ENCODE measurements at regions not wholly inside any gene's neighbourhood (a gene's known extent, or its start where the extent isn't known, plus 50 kb on each side); places are given as distances from the start of the nearest gene placed in this dataset.

DNA sequence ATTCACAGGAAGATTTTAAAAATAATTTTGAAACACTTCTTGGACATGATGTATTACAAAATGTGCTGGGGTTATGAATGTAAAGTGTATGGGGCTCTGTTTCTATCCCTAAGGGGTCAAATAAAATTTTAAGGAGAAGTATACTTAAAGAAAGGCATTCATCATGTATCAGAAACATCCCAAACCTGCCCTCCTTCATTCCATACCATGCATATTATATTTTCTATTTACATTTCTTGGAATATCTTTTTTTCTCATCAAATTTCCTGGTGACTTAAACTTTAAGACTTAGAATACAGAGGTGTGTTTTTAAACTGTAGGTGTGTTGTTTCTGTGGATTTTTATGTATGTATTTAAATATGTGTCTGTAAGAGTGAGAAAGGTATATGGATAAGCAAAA, 96.1 kb upstream of the ADAMTS19 start:
- DNase-seq, result no peak
- TF ChIP-seq, protein P1, sequence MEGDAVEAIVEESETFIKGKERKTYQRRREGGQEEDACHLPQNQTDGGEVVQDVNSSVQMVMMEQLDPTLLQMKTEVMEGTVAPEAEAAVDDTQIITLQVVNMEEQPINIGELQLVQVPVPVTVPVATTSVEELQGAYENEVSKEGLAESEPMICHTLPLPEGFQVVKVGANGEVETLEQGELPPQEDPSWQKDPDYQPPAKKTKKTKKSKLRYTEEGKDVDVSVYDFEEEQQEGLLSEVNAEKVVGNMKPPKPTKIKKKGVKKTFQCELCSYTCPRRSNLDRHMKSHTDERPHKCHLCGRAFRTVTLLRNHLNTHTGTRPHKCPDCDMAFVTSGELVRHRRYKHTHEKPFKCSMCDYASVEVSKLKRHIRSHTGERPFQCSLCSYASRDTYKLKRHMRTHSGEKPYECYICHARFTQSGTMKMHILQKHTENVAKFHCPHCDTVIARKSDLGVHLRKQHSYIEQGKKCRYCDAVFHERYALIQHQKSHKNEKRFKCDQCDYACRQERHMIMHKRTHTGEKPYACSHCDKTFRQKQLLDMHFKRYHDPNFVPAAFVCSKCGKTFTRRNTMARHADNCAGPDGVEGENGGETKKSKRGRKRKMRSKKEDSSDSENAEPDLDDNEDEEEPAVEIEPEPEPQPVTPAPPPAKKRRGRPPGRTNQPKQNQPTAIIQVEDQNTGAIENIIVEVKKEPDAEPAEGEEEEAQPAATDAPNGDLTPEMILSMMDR (conservative IDR thresholded peaks at IDR 0.05), result no peak
- no peak for TF ChIP-seq EZH2 (IDR thresholded peaks at IDR 0.05; ENCODE audit: low read depth)
- POLR2A ChIA-PET (ENCODE audit: unreplicated experiment), result no interaction called here
- no TSS peak for BruUV-seq (replicated peaks)
- Histone ChIP-seq H3F3A (ENCODE audit: insufficient read depth, low read depth) (no peaks in the 10 kb centered on the region), H3K79me2 (ENCODE audit: low read depth) (no peaks in the 10 kb centered on the region), H3K4me1 (replicated peaks; ENCODE audit: insufficient read depth) (no peaks in the 10 kb centered on the region), H3K9me3 (ENCODE audit: insufficient read depth, low read depth) (no peaks in the 10 kb centered on the region; the same call in 1 of the 2 replicates), H3K27ac (no peak overlapping the region), H3K4me3 (no peak overlapping the region), H3K9me2 (ENCODE audit: insufficient read depth) (no peaks in the 10 kb centered on the region), H2AFZ (no peak overlapping the region), H4K20me1 (ENCODE audit: insufficient read depth) (no peaks in the 10 kb centered on the region), H3K36me3 (ENCODE audit: low read depth) (no peaks in the 10 kb centered on the region), H3K4me2 (no peak overlapping the region), H3K27me3 (ENCODE audit: insufficient read depth, low read depth) (no peaks in the 10 kb centered on the region)
- intact Hi-C loops (cut with micrococcal nuclease; ENCODE audit: unreplicated experiment), result no loop called here
- CTCF ChIA-PET, result no interaction called here

DNA sequence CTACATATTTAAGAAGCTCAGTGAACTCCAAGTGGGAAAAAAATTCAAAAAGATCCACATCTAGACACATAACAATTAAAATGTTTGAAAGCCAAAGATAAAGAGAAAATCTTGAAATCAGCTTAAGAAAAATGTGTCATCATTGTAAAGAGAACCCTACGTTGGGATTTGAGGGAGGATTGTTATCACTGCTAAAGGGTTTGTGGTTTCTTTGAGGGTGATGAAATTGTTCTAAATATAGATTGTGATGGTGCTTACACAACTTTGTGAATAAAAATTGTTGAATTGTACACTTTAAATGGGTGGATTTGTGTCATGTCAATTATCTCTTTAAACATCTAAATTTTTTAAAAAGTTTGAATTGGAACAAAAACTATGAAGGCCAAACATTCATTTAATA, 92.2 kb upstream of the ADAMTS19 start:
- H3K79me2 ChIP-seq (ENCODE audit: low read depth), result no peaks in the 10 kb centered on the region
- no TSS peak for BruUV-seq (replicated peaks)
- TF ChIP-seq EZH2 (IDR thresholded peaks at IDR 0.05; ENCODE audit: low read depth), result no peak
- TF ChIP-seq, protein P1 (conservative IDR thresholded peaks at IDR 0.05), result no peak
- CTCF ChIA-PET, result no interaction called here
- H3K27me3 ChIP-seq (ENCODE audit: insufficient read depth, low read depth), result no peaks in the 10 kb centered on the region
- H3K4me1 ChIP-seq (replicated peaks; ENCODE audit: insufficient read depth), result no peaks in the 10 kb centered on the region
- H4K20me1 ChIP-seq (ENCODE audit: insufficient read depth), result no peaks in the 10 kb centered on the region
- no peaks in the 10 kb centered on the region; the same call in 1 of the 2 replicates for H3K9me3 ChIP-seq (ENCODE audit: insufficient read depth, low read depth)
- POLR2A ChIA-PET (ENCODE audit: unreplicated experiment), result no interaction called here
- no peaks in the 10 kb centered on the region for H3K9me2 ChIP-seq (ENCODE audit: insufficient read depth)
- intact Hi-C loops (cut with micrococcal nuclease; ENCODE audit: unreplicated experiment), result no loop called here
- no peak for DNase-seq
- no peaks in the 10 kb centered on the region; the same call in 1 of the 2 replicates for H3F3A ChIP-seq (ENCODE audit: insufficient read depth, low read depth)
- H3K27ac ChIP-seq, result no peak overlapping the region
- H3K4me2 ChIP-seq, result no peak overlapping the region
- no peaks in the 10 kb centered on the region for H3K36me3 ChIP-seq (ENCODE audit: low read depth)
- no peak overlapping the region for H3K4me3 ChIP-seq
- no peak overlapping the region for H2AFZ ChIP-seq

DNA sequence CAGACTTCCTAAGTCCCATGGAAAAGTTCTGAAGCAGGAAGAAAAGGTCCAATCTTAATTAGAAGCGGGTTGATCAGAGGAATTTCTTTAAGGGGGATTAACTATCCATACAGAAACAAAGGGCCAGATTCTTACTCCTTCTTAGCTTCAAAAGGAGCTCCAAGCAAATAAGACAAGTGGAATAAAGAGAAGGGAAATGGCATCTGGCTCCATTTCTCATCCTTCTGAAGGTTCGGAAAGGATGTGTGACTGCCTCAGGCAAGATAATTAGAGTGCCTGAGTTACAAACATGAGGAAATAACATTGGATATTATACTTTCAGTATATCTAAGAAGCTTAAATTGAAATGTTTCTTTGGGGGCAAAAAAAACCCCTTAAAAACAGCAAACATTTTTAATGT, 88.1 kb upstream of the ADAMTS19 start:
- no TSS peak for BruUV-seq (replicated peaks)
- CTCF ChIA-PET, result no interaction called here

More for the DNA sequence above, 88.1 kb upstream of the ADAMTS19 start:
- intact Hi-C loops (cut with micrococcal nuclease; ENCODE audit: unreplicated experiment), result no loop called here
- Histone ChIP-seq H3K36me3 (ENCODE audit: low read depth) (no peaks in the 10 kb centered on the region), H3K27me3 (ENCODE audit: insufficient read depth, low read depth) (no peaks in the 10 kb centered on the region), H2AFZ (no peak overlapping the region), H4K20me1 (ENCODE audit: insufficient read depth) (no peaks in the 10 kb centered on the region), H3K9me2 (ENCODE audit: insufficient read depth) (no peaks in the 10 kb centered on the region), H3K4me3 (no peak overlapping the region), H3K4me2 (no peak overlapping the region), H3F3A (ENCODE audit: insufficient read depth, low read depth) (no peaks in the 10 kb centered on the region; the same call in 1 of the 2 replicates), H3K79me2 (ENCODE audit: low read depth) (no peaks in the 10 kb centered on the region), H3K9me3 (ENCODE audit: insufficient read depth, low read depth) (no peaks in the 10 kb centered on the region), H3K27ac (no peak overlapping the region), H3K4me1 (replicated peaks; ENCODE audit: insufficient read depth) (no peaks in the 10 kb centered on the region)
- no peak for DNase-seq
- POLR2A ChIA-PET (ENCODE audit: unreplicated experiment), result no interaction called here
- TF ChIP-seq, protein P1 (conservative IDR thresholded peaks at IDR 0.05), result no peak
- no peak for TF ChIP-seq EZH2 (IDR thresholded peaks at IDR 0.05; ENCODE audit: low read depth)

All from PC-9 (cell line).